ENCODE measurements at regions not wholly inside any gene's neighbourhood (a gene's known extent, or its start where the extent isn't known, plus 50 kb on each side); places are given as distances from the start of the nearest gene placed in this dataset.

DNA sequence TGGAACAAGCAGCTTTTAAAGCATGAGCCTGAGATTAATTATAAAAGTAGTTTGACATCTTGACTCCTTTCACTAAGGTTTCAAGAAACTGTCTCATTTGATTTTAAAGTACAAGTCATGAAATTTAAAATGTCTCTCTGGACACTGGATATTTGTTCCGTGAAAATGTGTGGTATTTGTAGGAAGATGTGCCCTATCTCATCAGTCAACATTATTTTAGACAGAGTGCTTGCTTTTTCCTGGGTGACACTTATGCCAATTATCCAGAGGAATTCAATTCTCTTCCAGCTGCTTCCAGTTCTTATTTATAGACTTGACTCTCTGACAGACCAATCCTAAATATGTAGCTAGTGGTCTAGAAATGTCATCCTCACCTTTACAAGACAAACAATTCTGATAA, 300.4 kb downstream of the PLA2G4A start:
- no peaks in the 10 kb centered on the region for H3K36me3 ChIP-seq (ENCODE audit: control insufficient read depth in 2 of 3, insufficient read depth in 3 of 3, low read length in 3 of 3)
- no peaks in the 10 kb centered on the region for H3K9me3 ChIP-seq (ENCODE audit: control insufficient read depth in 2 of 3, insufficient read depth in 1 of 3, low read length in 3 of 3)
- no peak for DNase-seq
- intact Hi-C loops (cut with DNase I), result no loop called here
- H3K4me1 ChIP-seq (ENCODE audit: control insufficient read depth in 2 of 3, insufficient read depth in 2 of 3, low read depth in 1 of 3, low read length in 3 of 3), result no peaks in the 10 kb centered on the region
- no peak overlapping the region for H3K27ac ChIP-seq (ENCODE audit: low read depth in 2 of 2, low read length in 2 of 2)
- H3K4me3 ChIP-seq (ENCODE audit: low read length in 3 of 3), result no peak overlapping the region
- no peak overlapping the region for H3K9ac ChIP-seq (ENCODE audit: low read length in 3 of 3)
- no peaks in the 10 kb centered on the region for H3K27me3 ChIP-seq (ENCODE audit: control insufficient read depth, insufficient read depth, low read length)
- TF ChIP-seq, protein P1, sequence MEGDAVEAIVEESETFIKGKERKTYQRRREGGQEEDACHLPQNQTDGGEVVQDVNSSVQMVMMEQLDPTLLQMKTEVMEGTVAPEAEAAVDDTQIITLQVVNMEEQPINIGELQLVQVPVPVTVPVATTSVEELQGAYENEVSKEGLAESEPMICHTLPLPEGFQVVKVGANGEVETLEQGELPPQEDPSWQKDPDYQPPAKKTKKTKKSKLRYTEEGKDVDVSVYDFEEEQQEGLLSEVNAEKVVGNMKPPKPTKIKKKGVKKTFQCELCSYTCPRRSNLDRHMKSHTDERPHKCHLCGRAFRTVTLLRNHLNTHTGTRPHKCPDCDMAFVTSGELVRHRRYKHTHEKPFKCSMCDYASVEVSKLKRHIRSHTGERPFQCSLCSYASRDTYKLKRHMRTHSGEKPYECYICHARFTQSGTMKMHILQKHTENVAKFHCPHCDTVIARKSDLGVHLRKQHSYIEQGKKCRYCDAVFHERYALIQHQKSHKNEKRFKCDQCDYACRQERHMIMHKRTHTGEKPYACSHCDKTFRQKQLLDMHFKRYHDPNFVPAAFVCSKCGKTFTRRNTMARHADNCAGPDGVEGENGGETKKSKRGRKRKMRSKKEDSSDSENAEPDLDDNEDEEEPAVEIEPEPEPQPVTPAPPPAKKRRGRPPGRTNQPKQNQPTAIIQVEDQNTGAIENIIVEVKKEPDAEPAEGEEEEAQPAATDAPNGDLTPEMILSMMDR (IDR thresholded peaks at IDR 0.05; ENCODE audit: borderline replicate concordance, extremely low read depth, insufficient read depth), result no peak
- no peak for FAIRE-seq

DNA sequence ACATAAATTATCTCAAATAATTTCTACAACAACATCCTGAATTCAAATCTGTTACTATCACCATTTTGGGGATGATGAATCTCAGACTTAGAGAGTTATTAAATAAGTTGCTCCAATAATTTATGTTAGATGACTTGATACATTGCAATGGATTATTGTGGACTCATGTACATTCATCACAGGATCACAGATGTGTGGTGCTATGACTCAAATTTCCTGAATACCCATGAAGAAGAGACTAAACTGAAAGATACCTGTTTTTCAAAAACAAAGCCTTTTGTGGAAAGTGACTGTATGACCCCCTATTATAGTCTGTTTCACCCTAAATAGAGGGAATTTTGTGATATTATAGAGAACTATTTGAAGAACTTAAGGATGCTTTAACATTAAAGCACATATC, 315.0 kb downstream of the PLA2G4A start:
- H3K36me3 ChIP-seq (ENCODE audit: control insufficient read depth in 2 of 3, insufficient read depth in 3 of 3, low read length in 3 of 3), result no peaks in the 10 kb centered on the region
- H3K9me3 ChIP-seq (ENCODE audit: control insufficient read depth in 2 of 3, insufficient read depth in 1 of 3, low read length in 3 of 3), result no peaks in the 10 kb centered on the region
- intact Hi-C loops (cut with DNase I), result no loop called here
- DNase-seq (no peak), FAIRE-seq (no peak)
- no peak overlapping the region for H3K9ac ChIP-seq (ENCODE audit: low read length in 3 of 3)
- TF ChIP-seq, protein P1 (IDR thresholded peaks at IDR 0.05; ENCODE audit: borderline replicate concordance, extremely low read depth, insufficient read depth), result no peak
- no peaks in the 10 kb centered on the region for H3K27me3 ChIP-seq (ENCODE audit: control insufficient read depth, insufficient read depth, low read length)
- no peak overlapping the region for H3K4me3 ChIP-seq (ENCODE audit: low read length in 3 of 3)
- H3K27ac ChIP-seq (ENCODE audit: low read depth in 2 of 2, low read length in 2 of 2), result no peak overlapping the region
- H3K4me1 ChIP-seq (ENCODE audit: control insufficient read depth in 2 of 3, insufficient read depth in 2 of 3, low read depth in 1 of 3, low read length in 3 of 3), result no peaks in the 10 kb centered on the region

DNA sequence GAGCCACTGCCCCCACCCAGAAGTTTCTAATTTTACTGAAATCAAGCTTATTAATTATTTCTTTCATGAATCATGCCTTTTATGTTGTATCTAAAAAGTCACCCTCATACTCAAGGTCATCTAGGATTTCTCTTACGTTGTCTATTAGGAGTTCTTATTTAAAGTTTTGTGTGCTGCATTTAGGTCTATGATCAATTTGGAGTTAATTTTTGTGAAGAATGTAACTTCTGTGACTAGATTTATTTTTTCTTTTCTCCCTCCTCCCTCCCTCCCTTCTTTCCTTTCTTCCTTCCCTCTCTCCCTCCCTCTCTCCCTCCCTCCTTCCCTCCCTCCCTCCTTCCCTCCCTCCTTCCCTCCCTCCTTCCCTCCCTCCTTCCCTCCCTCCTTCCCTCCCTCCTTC, 317.6 kb downstream of the PLA2G4A start:
- intact Hi-C loops (cut with DNase I), result no loop called here
- TF ChIP-seq, protein P1 (IDR thresholded peaks at IDR 0.05; ENCODE audit: borderline replicate concordance, extremely low read depth, insufficient read depth), result no peak
- no peak overlapping the region for H3K4me3 ChIP-seq (ENCODE audit: low read length in 3 of 3)
- no peaks in the 10 kb centered on the region for H3K36me3 ChIP-seq (ENCODE audit: control insufficient read depth in 2 of 3, insufficient read depth in 3 of 3, low read length in 3 of 3)
- no peak overlapping the region for H3K27ac ChIP-seq (ENCODE audit: low read depth in 2 of 2, low read length in 2 of 2)
- H3K27me3 ChIP-seq (ENCODE audit: control insufficient read depth, insufficient read depth, low read length), result no peaks in the 10 kb centered on the region
- H3K9ac ChIP-seq (ENCODE audit: low read length in 3 of 3), result no peak overlapping the region
- H3K9me3 ChIP-seq (ENCODE audit: control insufficient read depth in 2 of 3, insufficient read depth in 1 of 3, low read length in 3 of 3), result no peaks in the 10 kb centered on the region
- DNase-seq, result no peak
- no peaks in the 10 kb centered on the region for H3K4me1 ChIP-seq (ENCODE audit: control insufficient read depth in 2 of 3, insufficient read depth in 2 of 3, low read depth in 1 of 3, low read length in 3 of 3)
- no peak for FAIRE-seq

DNA sequence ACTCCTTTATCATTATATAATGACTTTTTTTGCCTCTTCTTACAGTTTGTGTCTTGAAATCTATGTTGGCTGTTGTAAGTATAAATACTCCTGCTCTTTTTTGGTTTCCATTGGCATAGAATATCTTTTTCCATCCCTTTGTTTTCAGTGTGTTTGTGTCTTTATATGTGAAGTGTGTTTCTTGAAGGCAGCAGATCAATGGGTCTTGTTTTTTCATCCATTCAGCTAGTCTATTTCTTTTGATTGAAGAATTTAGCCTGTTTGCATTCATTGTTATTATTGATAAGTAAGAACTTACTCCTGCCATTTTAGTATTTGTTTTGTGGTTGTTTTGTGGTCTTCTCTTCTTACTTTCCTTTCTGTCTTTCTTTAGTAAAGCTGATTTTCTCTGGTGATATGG, 322.8 kb downstream of the PLA2G4A start:
- FAIRE-seq, result no peak
- no peaks in the 10 kb centered on the region for H3K36me3 ChIP-seq (ENCODE audit: control insufficient read depth in 2 of 3, insufficient read depth in 3 of 3, low read length in 3 of 3)
- no peaks in the 10 kb centered on the region for H3K27me3 ChIP-seq (ENCODE audit: control insufficient read depth, insufficient read depth, low read length)
- no peak overlapping the region for H3K9ac ChIP-seq (ENCODE audit: low read length in 3 of 3)
- no peak for DNase-seq
- no peak overlapping the region for H3K4me3 ChIP-seq (ENCODE audit: low read length in 3 of 3)
- H3K4me1 ChIP-seq (ENCODE audit: control insufficient read depth in 2 of 3, insufficient read depth in 2 of 3, low read depth in 1 of 3, low read length in 3 of 3), result no peaks in the 10 kb centered on the region
- H3K9me3 ChIP-seq (ENCODE audit: control insufficient read depth in 2 of 3, insufficient read depth in 1 of 3, low read length in 3 of 3), result peaks cover 0 to 9% (median 0%) of the 10 kb centered on the region in 3 donors
- intact Hi-C loops (cut with DNase I), result no loop called here
- no peak overlapping the region for H3K27ac ChIP-seq (ENCODE audit: low read depth in 2 of 2, low read length in 2 of 2)
- TF ChIP-seq, protein P1 (IDR thresholded peaks at IDR 0.05; ENCODE audit: borderline replicate concordance, extremely low read depth, insufficient read depth), result no peak
